C4-2B (cell line): ENCODE measurements at regions not wholly inside any gene's neighbourhood (a gene's known extent, or its start where the extent isn't known, plus 50 kb on each side); places are given as distances from the start of the nearest gene placed in this dataset.
A peak's percentile ranks its signal among the peaks of the same experiment; 100 is the strongest.

ENCODE experiments used
- ZFX ChIP-seq: fragments of 450-650 bp; IDR thresholded peaks from 2 replicates; pipeline ENCODE4 v1.6.1; 2017
- TF ChIP-seq, protein P1 (sequence below): fragments of 450-650 bp; conservative IDR thresholded peaks from 2 replicates; pipeline ENCODE4 v1.5.1; 2017; ENCODE audit warnings: mild to moderate bottlenecking

DNA sequence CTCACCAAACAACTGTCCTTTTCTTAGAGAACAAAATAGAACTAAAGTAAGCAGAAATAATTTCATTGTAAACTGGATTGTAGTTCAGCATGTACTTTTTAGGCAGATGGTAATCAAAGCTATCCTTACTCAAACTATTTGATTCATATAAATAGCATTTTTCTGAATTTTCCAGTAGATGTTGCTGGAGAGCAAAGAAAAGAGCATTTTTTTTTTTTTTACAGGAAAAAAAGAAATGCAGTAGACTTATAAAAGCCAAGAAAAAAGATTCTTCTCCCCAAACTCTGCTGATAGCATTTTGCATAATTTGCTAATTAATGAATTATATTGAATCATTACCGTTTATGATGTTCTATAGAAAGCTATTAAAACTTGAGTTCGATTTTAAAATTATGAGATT, 715.3 kb upstream of the WWC1 start:
- TF ChIP-seq, protein P1, sequence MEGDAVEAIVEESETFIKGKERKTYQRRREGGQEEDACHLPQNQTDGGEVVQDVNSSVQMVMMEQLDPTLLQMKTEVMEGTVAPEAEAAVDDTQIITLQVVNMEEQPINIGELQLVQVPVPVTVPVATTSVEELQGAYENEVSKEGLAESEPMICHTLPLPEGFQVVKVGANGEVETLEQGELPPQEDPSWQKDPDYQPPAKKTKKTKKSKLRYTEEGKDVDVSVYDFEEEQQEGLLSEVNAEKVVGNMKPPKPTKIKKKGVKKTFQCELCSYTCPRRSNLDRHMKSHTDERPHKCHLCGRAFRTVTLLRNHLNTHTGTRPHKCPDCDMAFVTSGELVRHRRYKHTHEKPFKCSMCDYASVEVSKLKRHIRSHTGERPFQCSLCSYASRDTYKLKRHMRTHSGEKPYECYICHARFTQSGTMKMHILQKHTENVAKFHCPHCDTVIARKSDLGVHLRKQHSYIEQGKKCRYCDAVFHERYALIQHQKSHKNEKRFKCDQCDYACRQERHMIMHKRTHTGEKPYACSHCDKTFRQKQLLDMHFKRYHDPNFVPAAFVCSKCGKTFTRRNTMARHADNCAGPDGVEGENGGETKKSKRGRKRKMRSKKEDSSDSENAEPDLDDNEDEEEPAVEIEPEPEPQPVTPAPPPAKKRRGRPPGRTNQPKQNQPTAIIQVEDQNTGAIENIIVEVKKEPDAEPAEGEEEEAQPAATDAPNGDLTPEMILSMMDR, result peak; percentile 49
- TF ChIP-seq ZFX, result no peak
